Ascending aorta (tissue), 2 donors: ENCODE measurements at regions not wholly inside any gene's neighbourhood (a gene's known extent, or its start where the extent isn't known, plus 50 kb on each side); places are given as distances from the start of the nearest gene placed in this dataset.

Source experiments
- DNase-seq, 2 donors: peaks; one replicate each; pipeline ENCODE4 v3.0.0-alpha.2; 2019; ENCODE audit warnings: low spot score in 2 of 2
- H3K27ac ChIP-seq, 2 donors: fragments of 200-600 bp; sonication (generic); one replicate each; pipeline ENCODE4 v1.5.1; 2016 to 2017; ENCODE audit warnings: mild to moderate bottlenecking in 1 of 2
- H3K27me3 ChIP-seq: fragments of 200-600 bp; sonication (generic); one replicate; pipeline ENCODE4 v1.5.1; 2017
- H3K36me3 ChIP-seq, 2 donors: fragments of 200-600 bp; sonication (generic); one replicate each; pipeline ENCODE4 v1.5.1; 2016
- H3K4me1 ChIP-seq, 2 donors: fragments of 200-600 bp; sonication (generic); one replicate each; pipeline ENCODE4 v1.5.1; 2016 to 2017; ENCODE audit warnings: mild to moderate bottlenecking in 1 of 2
- H3K4me3 ChIP-seq, 2 donors: fragments of 200-600 bp; sonication (generic); one replicate each; pipeline ENCODE4 v1.5.1; 2016 to 2017; ENCODE audit warnings: mild to moderate bottlenecking in 1 of 2
- H3K9me3 ChIP-seq, 2 donors: fragments of 200-600 bp; sonication (generic); one replicate each; pipeline ENCODE4 v1.5.1; 2016
- CTCF ChIP-seq, 3 experiments: fragments of 200-600 bp in 2 of 3; fragments of 450-650 bp in 1 of 3; sonication (generic) in 2 of 3; IDR thresholded peaks; one replicate each; pipeline ENCODE4 v1.5.1; 2016 to 2019; ENCODE audit warnings: antibody characterized with exemption in 3 of 3, mild to moderate bottlenecking in 1 of 3, moderate library complexity in 1 of 3
- intact Hi-C: fragments of 100-400 bp; cut with DNase I; formaldehyde crosslinking; loops from one replicate; pipeline ENCODE4 v1.15.1; 2023

GRCh38 chrX:137287191-137287590 is 253.4 kb upstream of the GPR101 start:
- no peaks in the 10 kb centered on the region for H3K27me3 ChIP-seq
- intact Hi-C loops: no loop called here
- no peak overlapping the region for H3K4me3 ChIP-seq
- no peaks in the 10 kb centered on the region for H3K9me3 ChIP-seq
- DNase-seq: no peak
- no peak for TF ChIP-seq CTCF (IDR thresholded peaks at IDR 0.05)
- H3K27ac ChIP-seq: no peak overlapping the region
- no peaks in the 10 kb centered on the region for H3K4me1 ChIP-seq
- H3K36me3 ChIP-seq: no peaks in the 10 kb centered on the region

- no peak for DNase-seq
- no peak overlapping the region for H3K4me3 ChIP-seq
- H3K27me3 ChIP-seq: no peaks in the 10 kb centered on the region
- no peak overlapping the region for H3K27ac ChIP-seq
- no peak for TF ChIP-seq CTCF (IDR thresholded peaks at IDR 0.05)
- intact Hi-C loops: no loop called here
- no peaks in the 10 kb centered on the region for H3K9me3 ChIP-seq
- H3K4me1 ChIP-seq: no peaks in the 10 kb centered on the region
- H3K36me3 ChIP-seq: no peaks in the 10 kb centered on the region
Observed at GRCh38 chrX:137286423-137286822, 252.6 kb upstream of the GPR101 start.

GRCh38 chrX:137278825-137279224 is 245.0 kb upstream of the GPR101 start:
- H3K36me3 ChIP-seq: no peaks in the 10 kb centered on the region
- intact Hi-C loops: no loop called here

GRCh38 chrX:137263374-137263773 is 229.6 kb upstream of the GPR101 start:
- Histone ChIP-seq H3K36me3 (no peaks in the 10 kb centered on the region), H3K4me3 (no peak overlapping the region), H3K4me1 (no peaks in the 10 kb centered on the region), H3K27ac (no peak overlapping the region), H3K9me3 (no peaks in the 10 kb centered on the region), H3K27me3 (no peaks in the 10 kb centered on the region)
- intact Hi-C loops: no loop called here
- no peak for TF ChIP-seq CTCF (IDR thresholded peaks at IDR 0.05)
- no peak for DNase-seq

More at GRCh38 chrX:137278825-137279224, 245.0 kb upstream of the GPR101 start:
- Histone ChIP-seq H3K4me3 (no peak overlapping the region), H3K27me3 (no peaks in the 10 kb centered on the region), H3K4me1 (no peaks in the 10 kb centered on the region), H3K27ac (no peak overlapping the region), H3K9me3 (no peaks in the 10 kb centered on the region)
- TF ChIP-seq CTCF (IDR thresholded peaks at IDR 0.05): no peak
- DNase-seq: no peak

GRCh38 chrX:137245183-137245582 is 211.4 kb upstream of the GPR101 start:
- TF ChIP-seq CTCF (IDR thresholded peaks at IDR 0.05): no peak
- no peaks in the 10 kb centered on the region for H3K9me3 ChIP-seq
- intact Hi-C loops: no loop called here
- no peaks in the 10 kb centered on the region for H3K27me3 ChIP-seq
- H3K4me1 ChIP-seq: no peaks in the 10 kb centered on the region
- H3K4me3 ChIP-seq: no peak overlapping the region
- no peak for DNase-seq
- no peak overlapping the region for H3K27ac ChIP-seq
- no peaks in the 10 kb centered on the region for H3K36me3 ChIP-seq

- Histone ChIP-seq H3K9me3 (no peaks in the 10 kb centered on the region), H3K27ac (no peak overlapping the region), H3K36me3 (no peaks in the 10 kb centered on the region), H3K4me3 (no peak overlapping the region), H3K27me3 (no peaks in the 10 kb centered on the region), H3K4me1 (no peaks in the 10 kb centered on the region)
- TF ChIP-seq CTCF (IDR thresholded peaks at IDR 0.05): no peak
- DNase-seq: no peak
- intact Hi-C loops: no loop called here
Observed at GRCh38 chrX:137236837-137237236, 203.0 kb upstream of the GPR101 start.
